OCI-LY7 (cell line): ENCODE measurements at regions not wholly inside any gene's neighbourhood (a gene's known extent, or its start where the extent isn't known, plus 50 kb on each side); places are given as distances from the start of the nearest gene placed in this dataset.
A peak's percentile ranks its signal among the peaks of the same experiment; 100 is the strongest.

ENCODE experiments used
- BruUV-seq: library from RNA; stranded (reverse); fragments of 400-500 nt; replicated peaks from 2 replicates; lab custom pipeline; 2021; lab: Mats Ljungman, UMichigan
- CTCF ChIA-PET: fragments of 300-600 bp; sonication (Branson Sonifier 250); formaldehyde crosslinking; loops from one replicate; lab custom pipeline; 2022; ENCODE audit warnings: antibody characterized with exemption; ENCODE audit not compliant: unreplicated experiment; lab: Charles Lee
- POLR2A ChIA-PET: fragments of 300-600 bp; sonication (Branson Sonifier 250); formaldehyde crosslinking; loops from one replicate; lab custom pipeline; 2022; ENCODE audit warnings: antibody characterized with exemption; lab: Charles Lee
- DNase-seq: peaks from one replicate; pipeline ENCODE4 v3.0.0-alpha.2; 2015; ENCODE audit warnings: low spot score
- H2AFZ ChIP-seq: fragments of 200-600 bp; sonication (generic), shearing (Covaris generic); 2 replicates; pipeline ENCODE4 v1.6.1; 2014; ENCODE audit warnings: mild to moderate bottlenecking, antibody characterized with exemption, low read length, moderate library complexity
- H3K27ac ChIP-seq: fragments of 200-600 bp; sonication (generic); 2 replicates; pipeline ENCODE4 v1.5.1; 2014; ENCODE audit warnings: mixed run types, low read depth, mild to moderate bottlenecking, moderate library complexity, low read length, inconsistent platforms; ENCODE audit not compliant: poor library complexity, severe bottlenecking
- H3K36me3 ChIP-seq: fragments of 200-600 bp; sonication (generic); 2 replicates; pipeline ENCODE4 v1.6.1; 2014; ENCODE audit warnings: mild to moderate bottlenecking, antibody characterized with exemption, low read length, moderate library complexity, mixed read lengths; ENCODE audit not compliant: insufficient read depth
- H3K4me1 ChIP-seq: fragments of 200-600 bp; sonication (generic); 2 replicates; pipeline ENCODE4 v1.5.1; 2014; ENCODE audit warnings: mild to moderate bottlenecking, low read length; ENCODE audit not compliant: insufficient read depth, poor library complexity, severe bottlenecking
- H3K4me2 ChIP-seq: fragments of 200-600 bp; sonication (generic); 2 replicates; pipeline ENCODE4 v1.6.1; 2014; ENCODE audit warnings: mild to moderate bottlenecking, low read length
- H3K4me3 ChIP-seq: fragments of 200-600 bp; sonication (generic); 2 replicates; pipeline ENCODE4 v1.5.1; 2014; ENCODE audit warnings: mild to moderate bottlenecking, low read depth, low read length; ENCODE audit not compliant: poor library complexity, severe bottlenecking
- H3K79me2 ChIP-seq: fragments of 200-600 bp; sonication (generic); 2 replicates; pipeline ENCODE4 v1.6.1; 2016; ENCODE audit warnings: low read depth, mild to moderate bottlenecking, low read length, moderate library complexity, mixed read lengths; ENCODE audit not compliant: insufficient read depth
- H3K9me2 ChIP-seq: fragments of 200-600 bp; sonication (generic); 2 replicates; pipeline ENCODE4 v1.6.1; 2016; ENCODE audit warnings: mild to moderate bottlenecking, low read length, mixed read lengths; ENCODE audit not compliant: insufficient read depth
- H3K9me3 ChIP-seq: fragments of 200-600 bp; sonication (generic); 2 replicates; pipeline ENCODE4 v1.6.1; 2014; ENCODE audit warnings: mild to moderate bottlenecking, mixed run types, low read length, mixed read lengths
- H4K20me1 ChIP-seq: fragments of 200-600 bp; sonication (generic); 2 replicates; pipeline ENCODE4 v1.6.1; 2014; ENCODE audit warnings: mild to moderate bottlenecking, antibody characterized with exemption, low read length, moderate library complexity, mixed read lengths; ENCODE audit not compliant: insufficient read depth
- EZH2phosphoT487 ChIP-seq: fragments of 200-600 bp; sonication (generic); IDR thresholded peaks from 2 replicates; pipeline ENCODE4 v1.6.1; 2018; ENCODE audit warnings: low read depth, borderline replicate concordance, mild to moderate bottlenecking, mixed run types, antibody characterized with exemption, low read length, moderate library complexity, mixed read lengths
- intact Hi-C: fragments of 100-400 bp; cut with micrococcal nuclease; formaldehyde crosslinking; loops from one replicate; pipeline ENCODE4 v1.10.0; 2022; ENCODE audit not compliant: unreplicated experiment
- TF ChIP-seq, protein P1 (sequence below): fragments of 200-600 bp; sonication (generic); conservative IDR thresholded peaks from 2 replicates; pipeline ENCODE4 v1.5.1; 2014; ENCODE audit warnings: mild to moderate bottlenecking, antibody characterized with exemption, low read length, moderate library complexity, mixed read lengths

DNA sequence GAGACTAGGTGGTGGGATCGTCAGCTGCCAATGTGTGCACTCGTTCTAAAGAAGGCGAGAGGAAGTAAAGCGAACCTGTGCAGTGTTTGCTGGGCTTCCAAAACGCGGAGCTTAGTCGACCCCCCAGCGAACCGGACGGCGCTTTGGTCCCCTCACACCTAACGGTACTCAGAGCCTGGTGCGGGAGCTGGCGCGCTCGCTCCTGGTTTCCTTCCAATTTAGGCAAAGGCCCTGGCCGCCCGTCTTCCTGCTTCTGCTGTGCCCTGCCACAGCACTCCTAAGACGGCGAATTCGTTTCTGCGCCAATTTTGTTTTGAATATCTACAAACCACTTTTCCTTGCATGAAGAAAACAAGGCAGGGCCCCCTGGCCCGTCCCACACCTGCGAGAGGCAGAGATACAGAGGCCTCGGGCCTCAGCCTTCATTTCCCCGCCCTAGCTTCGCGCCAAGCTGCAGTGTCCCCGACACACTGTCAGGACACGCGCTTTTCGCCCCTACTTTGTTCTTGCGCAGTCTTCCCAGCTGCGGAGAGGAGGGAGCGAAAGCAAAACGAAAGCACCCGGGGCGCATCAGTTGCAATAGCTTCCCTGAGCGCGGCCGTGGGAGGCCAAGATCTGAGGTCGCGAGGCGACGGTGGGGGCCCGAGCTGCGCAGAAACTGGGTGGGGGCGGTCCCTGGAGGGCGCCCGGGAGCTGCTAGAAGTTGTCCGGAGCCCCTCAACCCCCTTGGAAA lies 111.9 kb downstream of the KCNRG start:
- Histone ChIP-seq H3K79me2 (peaks cover 13% of the 10 kb centered on the region; the same call in 1 of the 2 replicates), H3K4me3 (peak overlapping the region; percentile 81), H3K9me2 (no peaks in the 10 kb centered on the region), H2AFZ (peak overlapping the region; percentile 50; the same call in 1 of the 2 replicates), H4K20me1 (peaks cover 14% of the 10 kb centered on the region; the same call in 1 of the 2 replicates), H3K4me1 (peaks cover 71% of the 10 kb centered on the region), H3K36me3 (no peaks in the 10 kb centered on the region), H3K9me3 (no peaks in the 10 kb centered on the region), H3K4me2 (peak overlapping the region; percentile 71), H3K27ac (peak overlapping the region; percentile 68)
- no TSS peak for BruUV-seq
- DNase-seq = no peak
- POLR2A ChIA-PET = interaction anchor here (1.1 to 8.3 kb wide), 10 partner anchors 10 to 788 kb away, joined by 3 to 94 read pairs (median 7); no protein-coding TSS in a partner anchor
- CTCF ChIA-PET = interaction anchor here (1.0 kb wide), 1 partner anchor 20 kb away, joined by 3 read pairs; no protein-coding TSS in a partner anchor
- intact Hi-C loops = loop anchor here (5.0 kb wide), 4 partner anchors 190 to 765 kb away; partner anchors contain the start of genes KPNA3 and SPRYD7
- TF ChIP-seq EZH2phosphoT487 = no peak
- TF ChIP-seq, protein P1, sequence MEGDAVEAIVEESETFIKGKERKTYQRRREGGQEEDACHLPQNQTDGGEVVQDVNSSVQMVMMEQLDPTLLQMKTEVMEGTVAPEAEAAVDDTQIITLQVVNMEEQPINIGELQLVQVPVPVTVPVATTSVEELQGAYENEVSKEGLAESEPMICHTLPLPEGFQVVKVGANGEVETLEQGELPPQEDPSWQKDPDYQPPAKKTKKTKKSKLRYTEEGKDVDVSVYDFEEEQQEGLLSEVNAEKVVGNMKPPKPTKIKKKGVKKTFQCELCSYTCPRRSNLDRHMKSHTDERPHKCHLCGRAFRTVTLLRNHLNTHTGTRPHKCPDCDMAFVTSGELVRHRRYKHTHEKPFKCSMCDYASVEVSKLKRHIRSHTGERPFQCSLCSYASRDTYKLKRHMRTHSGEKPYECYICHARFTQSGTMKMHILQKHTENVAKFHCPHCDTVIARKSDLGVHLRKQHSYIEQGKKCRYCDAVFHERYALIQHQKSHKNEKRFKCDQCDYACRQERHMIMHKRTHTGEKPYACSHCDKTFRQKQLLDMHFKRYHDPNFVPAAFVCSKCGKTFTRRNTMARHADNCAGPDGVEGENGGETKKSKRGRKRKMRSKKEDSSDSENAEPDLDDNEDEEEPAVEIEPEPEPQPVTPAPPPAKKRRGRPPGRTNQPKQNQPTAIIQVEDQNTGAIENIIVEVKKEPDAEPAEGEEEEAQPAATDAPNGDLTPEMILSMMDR = no peak

DNA sequence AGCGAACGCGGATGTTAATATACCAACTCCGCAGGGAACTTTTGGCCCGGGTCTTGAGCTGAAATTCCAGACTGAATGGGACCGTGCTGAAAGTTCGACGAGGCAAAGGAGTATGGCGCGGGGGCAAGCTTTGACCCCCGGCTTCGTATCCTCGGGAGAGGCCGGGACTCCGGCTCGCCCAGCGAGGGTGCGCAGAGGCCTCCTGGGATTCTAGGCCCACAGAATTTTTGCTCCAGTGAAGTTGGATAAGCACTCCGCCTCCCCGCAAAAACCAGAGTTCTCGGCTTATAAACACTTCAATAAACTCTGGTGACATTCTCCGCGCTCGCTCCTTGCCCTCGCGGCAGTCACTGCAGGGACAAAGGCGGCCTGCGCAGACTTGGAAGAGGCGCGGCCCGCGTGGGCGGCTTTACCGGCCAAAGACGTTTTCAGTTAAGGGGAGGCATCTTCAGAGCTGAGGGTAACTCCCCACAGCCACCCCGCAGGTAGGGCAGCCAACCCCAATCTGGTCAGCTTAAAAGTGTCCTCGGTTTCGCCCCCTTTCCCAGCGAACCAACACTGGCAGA lies 112.6 kb downstream of the KCNRG start:
- Histone ChIP-seq H3K9me3 (no peaks in the 10 kb centered on the region), H3K4me1 (peaks cover 71% of the 10 kb centered on the region), H2AFZ (no peak overlapping the region), H3K9me2 (no peaks in the 10 kb centered on the region), H3K27ac (peak overlapping the region; percentile 71), H3K4me3 (peak overlapping the region; percentile 81), H3K4me2 (peak overlapping the region; percentile 71), H3K79me2 (peaks cover 8% of the 10 kb centered on the region; the same call in 1 of the 2 replicates), H3K36me3 (no peaks in the 10 kb centered on the region), H4K20me1 (peaks cover 7% of the 10 kb centered on the region; the same call in 1 of the 2 replicates)
- ChIA-PET CTCF (no interaction called here), POLR2A (interaction anchor here (0.7 to 8.3 kb wide), 4 partner anchors 10 to 678 kb away, joined by 4 to 94 read pairs (median 14); no protein-coding TSS in a partner anchor)
- intact Hi-C loops = loop anchor here (2.0 to 5.0 kb wide), 5 partner anchors 191 to 764 kb away; partner anchors contain the start of genes KPNA3 and SPRYD7
- no peak for DNase-seq
- TF ChIP-seq, protein P1 = no peak
- no TSS peak for BruUV-seq
